Activated B cell treated with CpG ODN at 0.5 μM for 24 hours (primary cell): ENCODE measurements at regions not wholly inside any gene's neighbourhood (a gene's known extent, or its start where the extent isn't known, plus 50 kb on each side); places are given as distances from the start of the nearest gene placed in this dataset.

Experiments
- ATAC-seq: fragments of 200-7000 bp; cut with Tn5 transposase; one replicate; pipeline ENCODE4 v1.10.0; 2021; ENCODE audit warnings: low read depth, mild to moderate bottlenecking, moderate library complexity
- CTCF ChIA-PET: fragments of 350-600 bp; sonication (Branson Sonifier 250); formaldehyde crosslinking; loops from one replicate; lab custom pipeline; 2021; ENCODE audit warnings: antibody characterized with exemption; lab: Charles Lee
- POLR2A ChIA-PET: fragments of 350-600 bp; sonication (Branson Sonifier 250); formaldehyde crosslinking; loops from one replicate; lab custom pipeline; 2021; ENCODE audit warnings: antibody characterized with exemption; lab: Charles Lee
- DNase-seq: peaks from one replicate; pipeline ENCODE4 v3.0.0; 2022
- H3K27ac Mint-ChIP-seq: one replicate; pipeline ENCODE4 v1.8.0; 2020; ENCODE audit warnings: mixed read lengths
- H3K27me3 Mint-ChIP-seq: one replicate; pipeline ENCODE4 v1.8.0; 2021; ENCODE audit warnings: mixed read lengths
- H3K36me3 Mint-ChIP-seq: one replicate; pipeline ENCODE4 v1.8.0; 2021; ENCODE audit warnings: low read depth, mixed read lengths
- H3K4me1 Mint-ChIP-seq: one replicate; pipeline ENCODE4 v1.8.0; 2021; ENCODE audit warnings: mixed read lengths
- H3K4me3 Mint-ChIP-seq: one replicate; pipeline ENCODE4 v1.8.0; 2020; ENCODE audit warnings: mild to moderate bottlenecking, mixed read lengths
- H3K9me3 Mint-ChIP-seq: one replicate; pipeline ENCODE4 v1.8.0; 2020; ENCODE audit warnings: mixed read lengths
- intact Hi-C: fragments of 100-400 bp; cut with micrococcal nuclease; formaldehyde crosslinking; loops from one replicate; pipeline ENCODE4 v1.15.1; 2024
- TF ChIP-seq, protein P1 (sequence below): fragments of 200-600 bp; IDR thresholded peaks from one replicate; pipeline ENCODE4 v1.8.0; 2022; ENCODE audit warnings: antibody characterized with exemption, mild to moderate bottlenecking

DNA sequence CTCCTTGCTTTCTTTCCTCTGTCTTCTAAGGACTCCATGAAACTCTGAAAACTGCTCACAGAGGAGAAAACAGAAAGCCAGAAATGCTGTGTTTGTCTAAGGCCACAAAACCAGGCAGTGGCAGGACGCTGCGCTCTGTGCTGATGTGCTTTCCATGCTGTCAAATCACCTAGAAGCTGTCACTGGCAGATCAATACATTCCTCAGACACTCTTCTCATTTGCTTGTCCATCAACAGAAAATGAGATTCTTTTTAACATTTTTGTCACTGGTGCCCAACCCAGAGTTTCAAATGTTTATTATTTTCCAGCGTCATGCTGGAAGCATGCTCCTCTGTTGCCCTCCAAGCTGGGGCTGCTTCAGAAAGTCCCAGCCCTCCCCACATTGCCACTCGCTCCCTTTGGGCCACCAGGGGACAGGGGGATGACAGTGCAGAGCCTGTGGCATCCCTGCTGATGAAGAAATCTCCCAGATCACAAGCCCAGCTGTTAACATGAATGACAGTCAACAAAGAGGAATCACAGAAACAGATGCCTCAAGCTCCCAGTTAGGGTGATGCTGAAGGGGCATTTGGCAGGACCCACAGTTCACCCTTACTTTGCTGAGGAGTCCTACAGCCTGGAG lies 117.5 kb upstream of the MEIS1 start:
- no peak overlapping the region for H3K4me3 Mint-ChIP-seq
- POLR2A ChIA-PET, result no interaction called here
- no peaks in the 10 kb centered on the region for H3K36me3 Mint-ChIP-seq
- CTCF ChIA-PET, result no interaction called here
- DNase-seq, result no peak
- peaks cover 11% of the 10 kb centered on the region for H3K9me3 Mint-ChIP-seq
- no peak overlapping the region for H3K27ac Mint-ChIP-seq
- intact Hi-C loops, result no loop called here
- H3K27me3 Mint-ChIP-seq, result no peaks in the 10 kb centered on the region
- no peak for ATAC-seq
- no peaks in the 10 kb centered on the region for H3K4me1 Mint-ChIP-seq
- TF ChIP-seq, protein P1, sequence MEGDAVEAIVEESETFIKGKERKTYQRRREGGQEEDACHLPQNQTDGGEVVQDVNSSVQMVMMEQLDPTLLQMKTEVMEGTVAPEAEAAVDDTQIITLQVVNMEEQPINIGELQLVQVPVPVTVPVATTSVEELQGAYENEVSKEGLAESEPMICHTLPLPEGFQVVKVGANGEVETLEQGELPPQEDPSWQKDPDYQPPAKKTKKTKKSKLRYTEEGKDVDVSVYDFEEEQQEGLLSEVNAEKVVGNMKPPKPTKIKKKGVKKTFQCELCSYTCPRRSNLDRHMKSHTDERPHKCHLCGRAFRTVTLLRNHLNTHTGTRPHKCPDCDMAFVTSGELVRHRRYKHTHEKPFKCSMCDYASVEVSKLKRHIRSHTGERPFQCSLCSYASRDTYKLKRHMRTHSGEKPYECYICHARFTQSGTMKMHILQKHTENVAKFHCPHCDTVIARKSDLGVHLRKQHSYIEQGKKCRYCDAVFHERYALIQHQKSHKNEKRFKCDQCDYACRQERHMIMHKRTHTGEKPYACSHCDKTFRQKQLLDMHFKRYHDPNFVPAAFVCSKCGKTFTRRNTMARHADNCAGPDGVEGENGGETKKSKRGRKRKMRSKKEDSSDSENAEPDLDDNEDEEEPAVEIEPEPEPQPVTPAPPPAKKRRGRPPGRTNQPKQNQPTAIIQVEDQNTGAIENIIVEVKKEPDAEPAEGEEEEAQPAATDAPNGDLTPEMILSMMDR, result no peak

DNA sequence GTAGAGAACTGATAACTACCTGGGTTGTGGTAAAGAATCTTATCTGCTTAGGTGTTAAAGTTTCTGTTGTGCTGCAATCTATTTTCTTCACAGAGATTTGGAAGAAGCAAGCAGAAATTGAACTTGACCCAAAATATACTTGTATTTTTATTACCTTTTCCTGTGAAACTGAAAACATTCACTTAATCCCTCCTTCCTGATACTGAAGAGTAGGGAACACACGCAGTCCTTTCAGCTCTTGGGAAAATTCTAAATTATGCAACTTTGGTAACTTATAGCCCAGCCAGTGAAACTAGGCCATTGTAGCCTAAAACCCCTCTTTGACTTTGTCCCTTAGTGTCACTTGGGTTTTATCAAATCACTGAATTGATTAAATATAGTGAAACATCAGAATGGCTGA lies 128.4 kb upstream of the MEIS1 start:
- H3K36me3 Mint-ChIP-seq, result no peaks in the 10 kb centered on the region
- no peak for ATAC-seq
- peaks cover 2% of the 10 kb centered on the region for H3K9me3 Mint-ChIP-seq
- H3K4me1 Mint-ChIP-seq, result no peaks in the 10 kb centered on the region
- POLR2A ChIA-PET, result no interaction called here
- no peak overlapping the region for H3K4me3 Mint-ChIP-seq
- intact Hi-C loops, result no loop called here
- TF ChIP-seq, protein P1, result no peak
- no peaks in the 10 kb centered on the region for H3K27me3 Mint-ChIP-seq
- H3K27ac Mint-ChIP-seq, result no peak overlapping the region
- no peak for DNase-seq
- CTCF ChIA-PET, result no interaction called here

DNA sequence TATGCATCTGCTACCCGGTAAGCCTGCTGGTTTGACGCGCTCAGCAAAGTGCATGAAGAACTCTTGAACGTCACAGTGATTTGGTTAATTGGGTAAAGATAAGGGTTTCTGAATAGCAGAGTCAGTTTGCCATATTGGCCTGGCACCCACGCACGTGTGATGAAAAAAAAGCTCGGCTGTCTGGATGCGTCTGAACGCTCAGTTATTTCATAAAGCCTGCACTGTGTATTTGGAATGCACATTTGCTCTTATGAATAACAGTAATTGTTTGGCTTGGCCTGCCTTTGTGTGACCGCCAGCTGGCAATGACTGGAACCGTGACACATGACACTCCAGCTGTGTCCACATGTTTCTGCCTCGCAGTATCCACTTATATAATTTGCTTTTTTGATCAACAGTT lies 129.2 kb upstream of the MEIS1 start:
- Mint-ChIP-seq H3K4me3 (no peak overlapping the region), H3K9me3 (no peaks in the 10 kb centered on the region), H3K36me3 (no peaks in the 10 kb centered on the region), H3K27me3 (no peaks in the 10 kb centered on the region), H3K4me1 (no peaks in the 10 kb centered on the region), H3K27ac (no peak overlapping the region)
- POLR2A ChIA-PET, result no interaction called here
- ATAC-seq, result no peak
- TF ChIP-seq, protein P1, result no peak
- CTCF ChIA-PET, result no interaction called here
- DNase-seq, result no peak
- intact Hi-C loops, result no loop called here

DNA sequence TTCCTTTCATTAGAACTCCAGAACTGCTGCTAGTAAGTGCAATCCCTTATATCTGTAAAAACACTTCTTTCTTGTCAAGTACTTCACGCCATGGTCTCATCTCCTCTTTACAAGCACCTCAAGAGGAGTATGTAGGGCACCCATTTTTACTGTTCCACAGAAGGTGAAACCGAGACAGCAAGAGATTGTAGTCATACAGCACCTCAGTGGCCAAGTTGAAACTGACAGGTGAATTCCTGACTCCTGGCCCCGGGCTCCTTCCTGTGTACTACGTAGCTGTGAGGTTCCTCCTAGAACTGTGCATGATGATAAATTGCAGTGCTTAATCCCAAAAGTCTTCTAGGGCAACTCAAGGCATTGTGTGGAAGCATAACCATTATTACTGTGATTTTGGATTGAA lies 131.5 kb upstream of the MEIS1 start:
- ChIA-PET POLR2A (no interaction called here), CTCF (no interaction called here)
- H3K27me3 Mint-ChIP-seq, result no peaks in the 10 kb centered on the region
- TF ChIP-seq, protein P1, result no peak
- no peaks in the 10 kb centered on the region for H3K36me3 Mint-ChIP-seq
- H3K27ac Mint-ChIP-seq, result no peak overlapping the region
- ATAC-seq (no peak), DNase-seq (no peak)
- no peak overlapping the region for H3K4me3 Mint-ChIP-seq
- H3K9me3 Mint-ChIP-seq, result no peaks in the 10 kb centered on the region
- intact Hi-C loops, result no loop called here
- H3K4me1 Mint-ChIP-seq, result no peaks in the 10 kb centered on the region

DNA sequence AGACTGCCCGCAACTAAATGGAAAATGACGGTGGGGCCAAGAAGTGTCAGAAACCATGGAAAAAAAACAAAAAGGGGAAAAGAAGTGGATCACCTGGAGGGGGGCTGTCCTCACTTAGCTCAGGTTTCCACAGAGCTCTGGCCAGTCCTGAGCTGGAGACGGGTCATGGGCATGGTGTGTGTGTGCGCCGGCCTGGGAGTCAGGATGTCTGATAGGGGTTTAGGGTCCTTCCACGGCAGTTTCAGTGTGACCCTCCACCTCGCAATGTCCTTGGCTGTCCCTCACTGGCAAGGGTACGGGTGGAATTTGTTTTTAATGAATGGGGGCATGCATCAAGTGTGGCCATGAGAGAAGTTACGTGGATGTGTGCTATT lies 133.2 kb upstream of the MEIS1 start:
- DNase-seq (no peak), ATAC-seq (no peak)
- intact Hi-C loops, result no loop called here
- H3K27ac Mint-ChIP-seq, result no peak overlapping the region
- H3K4me1 Mint-ChIP-seq, result no peaks in the 10 kb centered on the region
- TF ChIP-seq, protein P1, result no peak
- POLR2A ChIA-PET, result no interaction called here
- H3K36me3 Mint-ChIP-seq, result no peaks in the 10 kb centered on the region
- CTCF ChIA-PET, result no interaction called here
- no peaks in the 10 kb centered on the region for H3K27me3 Mint-ChIP-seq
- H3K4me3 Mint-ChIP-seq, result no peak overlapping the region
- no peaks in the 10 kb centered on the region for H3K9me3 Mint-ChIP-seq
